ENCODE measurements at regions not wholly inside any gene's neighbourhood (a gene's known extent, or its start where the extent isn't known, plus 50 kb on each side); places are given as distances from the start of the nearest gene placed in this dataset.
"Not testable (repeated sequence)": the region's sequence is repeated elsewhere in the genome, so short reads cannot be mapped to it uniquely, and the experiment has no call there.

DNA sequence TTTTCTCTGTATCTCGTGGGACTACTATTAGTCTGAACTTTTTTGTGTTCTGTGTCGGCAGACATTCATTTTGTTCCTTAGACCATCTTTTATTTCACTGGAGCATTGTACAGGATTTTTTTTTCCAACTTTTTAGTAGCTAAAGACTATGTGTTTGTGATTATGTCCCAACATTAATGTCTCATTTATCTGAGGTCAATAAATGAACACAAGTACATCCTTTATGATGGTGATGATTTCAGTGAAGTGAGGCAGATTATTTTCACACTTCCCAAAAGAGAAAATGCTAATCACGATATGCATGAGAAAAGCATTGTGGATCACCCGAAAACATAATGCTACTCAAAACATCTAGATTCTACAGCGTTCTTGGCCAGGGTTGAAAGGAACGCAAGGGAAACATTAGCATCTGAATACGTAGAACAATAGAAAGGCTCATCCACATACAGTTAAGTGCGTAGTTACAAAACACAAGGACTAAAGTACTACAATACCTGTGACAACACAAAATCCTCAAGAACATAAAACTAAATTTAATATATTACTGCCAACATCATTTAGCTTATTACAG is 981.7 kb upstream of the NCAM2 start:
- Mint-ChIP-seq H3K9me3 (peaks cover under 1 to 6% (median 3%) of the 10 kb centered on the region in 3 donors), H3K36me3 (no peaks in the 10 kb centered on the region), H3K4me1 (no peaks in the 10 kb centered on the region), H3K27ac (no peak overlapping the region), H3K4me3 (no peak overlapping the region), H3K27me3 (no peaks in the 10 kb centered on the region)

DNA sequence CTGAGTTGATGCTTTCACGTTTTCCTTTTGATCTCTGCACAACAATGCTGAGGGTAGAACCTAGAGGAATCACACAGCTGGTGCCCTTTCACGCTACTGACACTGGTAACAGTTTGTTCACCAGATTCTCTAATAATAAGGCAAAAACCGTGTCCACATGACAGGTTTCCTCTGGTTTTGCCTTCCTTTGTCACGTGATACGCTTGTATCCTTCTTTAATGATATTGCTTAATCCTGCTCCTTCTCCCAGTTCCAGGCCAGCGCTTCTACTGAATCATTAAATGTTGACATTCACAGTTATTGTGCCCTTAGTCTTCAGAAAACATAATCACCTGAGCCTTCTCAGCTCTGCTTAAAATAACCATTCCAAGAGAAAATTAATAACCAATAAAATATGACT is 978.2 kb upstream of the NCAM2 start:
- peaks cover 2 to 4% (median 3%) of the 10 kb centered on the region in 3 donors for H3K9me3 Mint-ChIP-seq
- H3K27ac Mint-ChIP-seq: no peak overlapping the region
- no peaks in the 10 kb centered on the region for H3K36me3 Mint-ChIP-seq
- no peaks in the 10 kb centered on the region for H3K4me1 Mint-ChIP-seq
- H3K4me3 Mint-ChIP-seq: no peak overlapping the region
- H3K27me3 Mint-ChIP-seq: no peaks in the 10 kb centered on the region

DNA sequence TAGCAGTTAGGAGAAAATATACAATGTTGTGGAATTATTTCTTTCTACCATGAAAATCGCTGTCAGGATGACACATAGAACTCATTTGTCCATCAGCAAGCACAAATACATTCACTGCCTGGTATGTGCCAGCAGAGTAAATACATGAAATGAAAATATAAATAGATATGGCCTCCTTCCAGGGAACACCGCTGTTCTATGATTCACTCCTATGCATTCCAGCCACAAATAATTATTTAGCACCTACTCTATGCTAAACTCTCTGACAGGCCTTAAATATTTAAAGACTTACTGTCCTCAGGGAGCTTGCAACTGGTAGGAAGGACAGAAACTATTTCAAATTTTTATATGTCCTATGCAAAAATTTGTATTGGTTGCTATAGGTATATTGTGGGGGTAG is 975.0 kb upstream of the NCAM2 start:
- Mint-ChIP-seq H3K27me3 (no peaks in the 10 kb centered on the region), H3K4me3 (no peak overlapping the region), H3K36me3 (no peaks in the 10 kb centered on the region), H3K27ac (no peak overlapping the region), H3K4me1 (no peaks in the 10 kb centered on the region), H3K9me3 (peaks cover 2 to 4% (median 3%) of the 10 kb centered on the region in 3 donors)

DNA sequence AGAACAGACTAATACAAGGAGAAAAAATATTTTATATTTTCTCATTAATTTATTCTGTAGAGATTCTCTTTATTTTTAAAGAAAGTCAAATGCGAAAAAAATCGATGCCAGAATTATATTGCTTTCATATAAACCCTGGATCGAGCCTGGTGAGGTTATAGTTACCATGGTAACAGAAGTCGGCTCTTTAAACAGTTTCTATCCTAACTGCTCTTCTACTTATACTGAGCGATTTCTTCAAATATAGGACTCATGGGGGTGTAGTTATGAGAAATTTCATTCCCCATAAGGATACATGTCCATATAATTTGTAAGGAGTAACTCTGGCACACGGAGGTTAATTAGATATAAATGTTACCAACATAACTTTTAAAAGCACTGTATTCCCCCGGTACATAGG is 973.5 kb upstream of the NCAM2 start:
- Mint-ChIP-seq H3K4me1 (no peaks in the 10 kb centered on the region), H3K27me3 (no peaks in the 10 kb centered on the region), H3K9me3 (peaks cover 2 to 4% (median 3%) of the 10 kb centered on the region in 3 donors), H3K4me3 (no peak overlapping the region), H3K27ac (no peak overlapping the region), H3K36me3 (no peaks in the 10 kb centered on the region)

DNA sequence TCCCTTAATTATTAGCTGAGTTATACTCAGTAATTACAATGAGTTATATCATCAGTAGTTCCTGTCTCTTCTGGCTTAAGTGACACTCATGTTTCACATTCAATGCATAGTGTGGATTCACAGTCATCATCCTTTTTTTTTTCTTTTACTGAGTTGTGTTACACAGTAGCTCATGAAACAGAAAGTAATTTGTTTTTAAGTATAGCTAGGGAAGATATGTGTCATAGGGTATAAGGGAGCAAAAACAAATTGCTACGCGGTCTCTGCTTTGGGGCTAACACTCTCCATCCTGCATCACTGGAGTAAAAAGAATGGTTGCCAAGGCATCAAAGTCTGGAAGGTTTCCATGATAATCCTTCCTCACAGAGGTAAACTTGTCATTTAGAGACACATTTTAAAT is 971.7 kb upstream of the NCAM2 start:
- no peaks in the 10 kb centered on the region for H3K27me3 Mint-ChIP-seq
- H3K36me3 Mint-ChIP-seq: no peaks in the 10 kb centered on the region
- H3K4me3 Mint-ChIP-seq: no peak overlapping the region
- H3K4me1 Mint-ChIP-seq: no peaks in the 10 kb centered on the region
- peaks cover 0 to 1% (median 0%) of the 10 kb centered on the region in 3 donors for H3K9me3 Mint-ChIP-seq
- no peak overlapping the region for H3K27ac Mint-ChIP-seq

DNA sequence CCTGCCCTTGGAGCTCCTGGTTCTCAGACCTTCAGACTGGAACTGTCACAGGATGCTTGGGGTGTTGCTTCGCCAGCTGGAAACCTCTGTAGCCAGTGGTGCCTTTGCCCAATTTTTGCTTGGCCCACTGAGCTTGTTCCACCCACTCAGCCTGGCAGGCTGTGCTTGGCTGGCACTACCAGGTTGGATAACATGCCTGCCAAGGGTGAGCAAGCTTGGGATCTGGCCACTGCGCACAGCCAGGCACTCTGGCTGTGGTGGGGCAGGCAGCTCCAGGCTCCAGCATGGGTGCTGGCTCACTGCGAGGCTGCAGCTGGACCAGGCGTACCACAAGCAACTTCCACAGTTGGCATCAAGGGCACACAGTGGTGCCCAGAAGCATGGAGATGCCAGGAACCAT is 967.8 kb upstream of the NCAM2 start:
- H3K27ac Mint-ChIP-seq: no peak overlapping the region

DNA sequence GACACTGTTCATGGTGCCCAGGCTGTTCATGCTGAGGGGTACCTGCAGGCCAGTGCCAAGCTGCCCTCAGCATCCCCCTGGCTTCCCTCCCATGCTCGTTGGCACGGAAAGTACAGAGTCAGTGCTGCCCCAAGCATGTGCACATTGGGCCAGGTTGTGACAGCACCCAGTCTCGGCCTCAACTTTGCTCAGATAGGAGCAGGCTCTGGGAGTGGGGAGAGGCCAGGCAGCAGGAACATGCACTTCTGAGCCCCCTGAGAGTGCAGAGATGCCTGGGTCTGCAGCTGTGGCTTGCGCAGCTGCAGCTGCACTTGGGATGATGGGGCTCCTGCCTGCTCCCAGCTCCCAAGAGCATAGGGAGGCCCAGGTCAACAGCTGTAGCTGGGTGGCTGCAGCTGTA is 966.4 kb upstream of the NCAM2 start:
- H3K27ac Mint-ChIP-seq: no peak overlapping the region
- no peaks in the 10 kb centered on the region for H3K9me3 Mint-ChIP-seq
- H3K4me1 Mint-ChIP-seq: no peaks in the 10 kb centered on the region
- no peaks in the 10 kb centered on the region for H3K36me3 Mint-ChIP-seq
- no peaks in the 10 kb centered on the region for H3K27me3 Mint-ChIP-seq
- H3K4me3 Mint-ChIP-seq: no peak overlapping the region

More for the DNA sequence above, 967.8 kb upstream of the NCAM2 start:
- H3K36me3 Mint-ChIP-seq: no peaks in the 10 kb centered on the region
- H3K4me3 Mint-ChIP-seq: no peak overlapping the region
- H3K9me3 Mint-ChIP-seq: no peaks in the 10 kb centered on the region
- no peaks in the 10 kb centered on the region for H3K27me3 Mint-ChIP-seq
- H3K4me1 Mint-ChIP-seq: no peaks in the 10 kb centered on the region

DNA sequence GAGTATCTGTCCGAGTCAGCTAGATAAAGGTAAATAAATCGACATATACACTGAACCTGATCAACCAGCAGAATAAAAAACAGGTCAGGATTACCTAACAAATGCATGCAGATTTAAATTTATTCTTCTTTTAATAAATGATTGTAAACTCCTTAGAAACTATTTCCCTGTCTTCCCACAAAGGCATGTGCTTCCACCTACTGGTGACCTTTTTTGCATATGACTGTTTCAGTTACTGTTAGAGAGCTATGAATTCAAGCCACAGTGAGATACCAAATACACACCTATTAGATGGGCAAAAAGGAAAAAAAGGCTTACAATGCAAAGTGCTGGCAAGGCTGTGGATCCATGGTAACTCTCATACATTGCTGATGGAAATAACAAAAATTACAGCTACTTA is 957.4 kb upstream of the NCAM2 start:
- no peak overlapping the region for H3K27ac Mint-ChIP-seq
- no peaks in the 10 kb centered on the region for H3K27me3 Mint-ChIP-seq
- peaks cover 2 to 14% (median 8%) of the 10 kb centered on the region in 3 donors for H3K9me3 Mint-ChIP-seq
- no peak overlapping the region for H3K4me3 Mint-ChIP-seq
- H3K4me1 Mint-ChIP-seq: no peaks in the 10 kb centered on the region
- no peaks in the 10 kb centered on the region for H3K36me3 Mint-ChIP-seq

DNA sequence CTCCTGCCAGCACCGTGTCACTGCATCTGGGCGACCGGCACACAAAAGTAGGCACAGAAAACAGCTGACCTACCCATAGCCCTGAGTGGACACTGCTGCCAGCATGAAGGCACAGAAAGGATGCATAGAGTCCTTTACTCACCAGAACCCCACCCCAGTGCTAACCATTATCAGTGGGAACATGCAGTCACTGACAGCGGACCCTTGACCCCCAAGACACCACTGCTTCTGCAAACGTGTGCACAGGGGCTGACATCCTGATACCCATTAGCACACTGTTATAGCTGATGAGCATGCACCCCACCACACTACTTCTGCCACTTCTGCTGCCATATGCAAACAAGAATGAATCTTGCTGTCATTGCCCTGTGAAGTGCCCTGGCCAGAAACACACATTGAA is 953.0 kb upstream of the NCAM2 start:
- no peaks in the 10 kb centered on the region for H3K27me3 Mint-ChIP-seq
- H3K27ac Mint-ChIP-seq: no peak overlapping the region
- peaks cover 2% of the 10 kb centered on the region for H3K36me3 Mint-ChIP-seq
- H3K4me1 Mint-ChIP-seq: no peaks in the 10 kb centered on the region
- H3K4me3 Mint-ChIP-seq: no peak overlapping the region
- H3K9me3 Mint-ChIP-seq: peaks cover 5 to 19% (median 12%) of the 10 kb centered on the region in 3 donors

DNA sequence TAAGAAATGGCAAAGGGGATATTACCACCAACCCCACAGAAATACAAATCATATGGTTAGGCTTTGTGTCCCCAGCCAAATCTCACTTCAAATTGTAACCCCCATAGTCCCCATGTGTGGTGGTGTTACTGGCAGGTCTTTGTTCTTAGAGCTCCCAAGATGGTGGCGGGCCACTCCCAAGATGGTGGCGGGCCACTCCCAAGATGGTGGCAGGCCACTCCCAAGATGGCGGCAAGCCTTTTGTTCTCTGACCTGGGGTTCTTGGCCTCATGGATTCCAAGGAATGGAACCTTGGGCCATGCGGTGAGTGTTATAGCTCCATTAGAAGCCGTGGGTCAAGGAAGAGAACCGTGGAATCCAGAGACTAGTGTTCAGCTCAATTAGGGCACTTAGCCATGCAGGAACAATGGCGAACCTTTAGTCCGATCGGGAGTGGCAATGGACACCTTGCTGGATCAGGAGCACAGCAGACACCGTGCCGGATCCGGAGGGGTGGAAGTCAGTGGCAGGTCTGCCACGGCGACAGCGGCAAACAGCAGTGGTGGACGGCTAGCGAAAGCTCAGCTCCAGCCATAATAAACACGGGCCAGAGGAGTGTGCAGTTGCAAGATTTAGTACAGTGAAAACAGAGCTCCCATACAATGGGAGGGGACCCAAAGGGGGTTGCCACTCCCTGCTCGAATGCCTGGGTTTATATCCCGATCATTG is 949.9 kb upstream of the NCAM2 start:
- not testable (repeated sequence) for H3K27ac Mint-ChIP-seq, H3K36me3 Mint-ChIP-seq, H3K27me3 Mint-ChIP-seq, H3K4me1 Mint-ChIP-seq, H3K4me3 Mint-ChIP-seq
- H3K9me3 Mint-ChIP-seq: peaks cover 2 to 18% (median 12%) of the 10 kb centered on the region in 3 donors

DNA sequence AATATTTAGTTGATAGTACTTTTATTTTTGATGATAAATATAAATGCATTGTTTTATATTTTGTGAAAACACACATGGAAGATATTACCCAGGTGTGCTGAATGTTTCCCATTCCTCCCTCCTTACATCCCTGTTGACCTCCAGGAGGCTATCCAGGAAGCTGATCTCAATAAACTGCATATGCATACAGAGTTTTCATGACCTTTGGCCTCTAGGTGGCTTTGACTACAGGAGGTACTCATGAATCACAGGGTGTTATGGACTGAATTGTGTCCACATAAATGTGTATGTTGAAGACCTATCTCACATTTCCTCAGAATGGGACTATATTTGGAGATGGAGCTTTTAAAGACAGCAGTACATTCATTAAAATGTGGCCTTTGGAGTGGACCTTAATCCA is 914.9 kb upstream of the NCAM2 start:
- no peaks in the 10 kb centered on the region for H3K4me1 Mint-ChIP-seq
- H3K36me3 Mint-ChIP-seq: no peaks in the 10 kb centered on the region
- no peaks in the 10 kb centered on the region for H3K27me3 Mint-ChIP-seq
- no peak overlapping the region for H3K4me3 Mint-ChIP-seq
- H3K9me3 Mint-ChIP-seq: peaks cover 0 to 12% (median 0%) of the 10 kb centered on the region in 3 donors
- no peak overlapping the region for H3K27ac Mint-ChIP-seq

DNA sequence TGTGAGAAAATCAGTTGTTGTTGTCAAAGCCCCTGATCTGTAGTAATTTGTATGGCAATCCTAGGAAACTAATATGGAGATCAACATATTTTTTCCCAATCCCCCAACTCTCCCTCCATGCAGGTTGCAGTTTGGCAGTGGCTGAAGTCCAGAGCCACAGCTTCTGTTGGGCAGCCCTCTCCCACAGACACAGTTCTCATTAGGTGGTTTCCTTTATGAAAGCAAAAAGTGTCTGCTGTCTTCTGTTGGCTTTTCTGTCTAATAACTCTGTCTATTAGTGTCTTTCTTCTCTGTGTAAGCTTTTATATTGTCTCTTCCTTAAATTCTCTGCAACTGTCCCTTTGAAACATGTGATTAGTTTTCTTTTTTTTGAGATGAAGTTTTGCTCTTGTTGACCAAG is 914.3 kb upstream of the NCAM2 start:
- no peak overlapping the region for H3K4me3 Mint-ChIP-seq
- no peak overlapping the region for H3K27ac Mint-ChIP-seq

DNA sequence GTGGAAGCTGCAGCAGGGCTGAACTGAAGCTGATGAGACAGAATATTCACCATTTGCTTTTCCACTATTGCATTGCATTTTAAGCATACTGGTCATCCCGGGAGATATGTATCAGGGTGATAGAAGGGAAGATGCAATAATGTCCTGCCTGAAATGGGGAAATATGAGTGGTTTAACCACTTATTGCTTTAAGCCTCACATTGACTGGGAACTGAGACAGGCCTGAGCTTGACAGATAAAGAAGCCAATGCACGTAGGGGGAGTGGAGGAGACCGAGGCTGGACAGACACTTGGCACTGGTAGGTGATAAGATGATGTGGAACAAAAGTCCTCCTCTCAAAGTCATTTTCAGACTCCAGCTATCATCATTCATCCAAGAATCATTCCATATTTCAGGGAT is 911.7 kb upstream of the NCAM2 start:
- H3K27me3 Mint-ChIP-seq: no peaks in the 10 kb centered on the region
- H3K27ac Mint-ChIP-seq: no peak overlapping the region
- no peaks in the 10 kb centered on the region for H3K4me1 Mint-ChIP-seq
- H3K4me3 Mint-ChIP-seq: no peak overlapping the region
- no peaks in the 10 kb centered on the region for H3K36me3 Mint-ChIP-seq
- peaks cover 0 to 16% (median 0%) of the 10 kb centered on the region in 3 donors for H3K9me3 Mint-ChIP-seq

More for the DNA sequence above, 914.3 kb upstream of the NCAM2 start:
- Mint-ChIP-seq H3K27me3 (no peaks in the 10 kb centered on the region), H3K9me3 (peaks cover 0 to 12% (median 0%) of the 10 kb centered on the region in 3 donors), H3K36me3 (no peaks in the 10 kb centered on the region), H3K4me1 (no peaks in the 10 kb centered on the region)

DNA sequence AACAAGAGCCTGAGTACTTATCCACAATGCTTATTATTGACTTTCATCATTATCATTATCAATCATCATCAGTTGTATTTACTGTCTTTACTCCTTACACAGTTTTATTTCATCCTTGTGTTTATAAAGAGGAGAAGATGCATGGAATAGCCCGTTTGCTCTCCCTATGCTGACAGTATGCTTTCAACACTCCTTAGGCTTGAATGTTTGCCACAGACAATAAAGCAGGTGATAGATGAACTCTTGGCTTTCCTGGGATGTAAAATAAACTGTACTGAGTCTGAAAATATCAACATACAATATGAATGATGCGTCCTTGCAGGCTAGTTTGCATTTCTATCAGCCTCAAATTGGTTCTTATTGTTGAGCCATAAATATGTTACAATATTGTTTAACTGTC is 891.8 kb upstream of the NCAM2 start:
- Mint-ChIP-seq H3K27ac (no peak overlapping the region), H3K4me3 (no peak overlapping the region), H3K4me1 (no peaks in the 10 kb centered on the region), H3K9me3 (peaks cover 1 to 4% (median 2%) of the 10 kb centered on the region in 3 donors), H3K27me3 (no peaks in the 10 kb centered on the region), H3K36me3 (no peaks in the 10 kb centered on the region)

DNA sequence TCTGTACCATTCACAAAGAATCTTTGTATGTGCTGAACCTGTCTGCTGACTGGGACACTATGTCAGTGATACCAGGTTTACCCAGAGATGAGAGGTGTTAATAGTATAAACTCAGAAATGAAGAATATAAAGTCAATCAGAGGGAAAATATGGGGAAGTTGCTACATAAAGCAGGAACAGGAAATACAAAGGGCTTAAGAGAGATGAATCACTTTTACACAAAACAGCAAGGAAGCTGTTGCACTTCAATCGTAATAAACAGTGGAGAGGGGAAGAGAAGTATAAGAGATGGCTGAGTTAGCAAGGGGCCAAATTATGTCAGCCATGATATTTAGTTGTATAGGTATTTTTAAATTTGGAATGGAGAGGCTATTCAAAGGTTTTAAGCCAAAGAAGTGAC is 890.2 kb upstream of the NCAM2 start:
- H3K4me1 Mint-ChIP-seq: no peaks in the 10 kb centered on the region
- no peaks in the 10 kb centered on the region for H3K27me3 Mint-ChIP-seq
- no peak overlapping the region for H3K4me3 Mint-ChIP-seq
- no peak overlapping the region for H3K27ac Mint-ChIP-seq
- H3K9me3 Mint-ChIP-seq: peaks cover 0 to 6% (median 1%) of the 10 kb centered on the region in 3 donors
- no peaks in the 10 kb centered on the region for H3K36me3 Mint-ChIP-seq

DNA sequence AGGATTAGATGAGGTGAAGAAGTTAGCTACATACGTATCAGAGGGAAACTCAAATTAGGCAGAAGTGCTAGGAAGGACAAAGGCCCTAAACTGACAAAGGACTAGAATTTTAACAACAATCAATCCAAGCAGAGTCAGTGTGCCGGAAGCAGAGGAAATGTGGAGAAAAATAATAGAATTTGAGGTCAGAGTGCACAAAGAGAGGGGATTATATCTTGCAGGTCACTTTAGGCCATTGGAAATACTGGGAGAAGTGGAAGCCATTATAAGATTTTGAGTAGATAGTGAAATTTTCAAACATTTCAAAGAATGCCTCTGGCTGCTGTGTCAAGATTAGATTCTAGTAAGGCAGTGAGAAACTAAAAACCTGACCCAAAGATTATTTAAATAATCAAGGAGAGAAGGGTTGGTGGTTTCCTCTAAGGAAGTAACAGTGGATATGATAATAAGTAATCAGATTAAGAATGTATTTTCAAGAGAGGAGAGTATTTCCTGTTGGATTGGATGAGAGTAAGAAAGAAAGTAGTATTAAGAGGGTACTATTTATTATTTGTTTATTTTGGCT is 889.2 kb upstream of the NCAM2 start:
- peaks cover 0 to under 1% (median 0%) of the 10 kb centered on the region in 3 donors for H3K4me1 Mint-ChIP-seq
- H3K9me3 Mint-ChIP-seq: peaks cover 0 to 13% (median 1%) of the 10 kb centered on the region in 3 donors
- no peaks in the 10 kb centered on the region for H3K36me3 Mint-ChIP-seq
- H3K4me3 Mint-ChIP-seq: no peak overlapping the region
- no peaks in the 10 kb centered on the region for H3K27me3 Mint-ChIP-seq
- H3K27ac Mint-ChIP-seq: no peak overlapping the region

Data from IgD-negative memory B cell (primary cell).